ENCODE measurements at regions not wholly inside any gene's neighbourhood (a gene's known extent, or its start where the extent isn't known, plus 50 kb on each side); places are given as distances from the start of the nearest gene placed in this dataset.

DNA sequence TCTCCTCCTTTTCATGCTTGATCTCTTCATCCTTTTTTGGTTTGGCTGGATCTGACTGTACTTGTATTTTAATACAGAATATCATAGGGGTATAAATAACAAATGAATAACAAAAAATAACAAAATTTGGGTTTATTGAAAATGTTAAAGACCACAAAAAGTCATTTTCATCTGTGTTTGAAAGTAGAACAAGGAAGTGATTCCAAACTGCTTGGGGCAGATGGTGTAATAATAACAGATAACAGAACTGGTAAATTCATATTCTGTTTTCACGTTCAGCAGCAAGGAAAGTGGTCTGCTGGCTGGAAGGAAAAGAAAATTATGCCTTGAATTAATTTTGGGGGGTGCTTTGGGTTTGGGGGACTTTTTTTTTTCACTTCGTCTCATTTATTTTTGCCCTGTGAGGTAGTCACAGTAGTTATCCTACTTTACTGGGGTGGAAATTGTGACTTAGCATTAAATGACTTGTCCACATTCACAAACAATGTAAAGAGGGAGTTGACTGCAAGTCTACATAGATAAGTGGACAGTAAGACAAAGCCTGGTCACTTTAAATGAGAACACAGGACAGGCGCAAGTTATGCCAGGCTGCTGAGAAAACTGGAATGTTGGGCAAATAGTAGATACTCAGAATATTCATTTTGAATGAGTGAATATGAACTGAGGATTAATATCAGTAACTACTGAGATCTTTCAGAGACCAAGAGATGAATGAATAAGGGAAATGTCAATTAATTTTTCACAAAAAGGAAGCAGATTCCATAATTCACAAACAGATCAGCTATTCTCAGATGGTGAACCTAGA lies 193.9 kb upstream of the CITED2 start:
- Histone ChIP-seq H3K27ac (ENCODE audit: low read depth, low read length, poor library complexity, severe bottlenecking) (no peak overlapping the region), H3K4me2 (ENCODE audit: low read length) (no peak overlapping the region)

DNA sequence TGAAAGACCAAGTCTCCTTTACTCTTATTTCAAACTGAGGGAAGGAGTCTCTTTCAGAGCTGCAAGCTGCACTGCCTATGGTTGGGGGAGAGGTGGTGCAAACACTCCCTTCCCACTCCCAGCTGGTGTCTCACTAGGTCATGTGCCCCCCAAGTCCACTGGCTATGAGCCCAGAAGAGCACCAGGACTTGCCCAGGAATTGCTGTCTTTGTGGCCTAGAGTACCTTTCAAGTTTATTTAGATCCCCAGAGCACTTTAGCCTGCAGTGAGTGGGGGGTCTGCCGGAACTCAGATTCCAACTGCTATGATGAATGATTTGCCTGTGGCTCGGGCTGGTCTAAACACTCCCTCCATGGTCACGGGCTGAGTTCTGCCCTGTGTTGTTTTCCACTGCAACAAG lies 192.6 kb upstream of the CITED2 start:
- H3K79me2 ChIP-seq (ENCODE audit: insufficient read depth, low read length), result no peaks in the 10 kb centered on the region
- no peak overlapping the region for H3K27ac ChIP-seq (ENCODE audit: low read depth, low read length, poor library complexity, severe bottlenecking)
- no peaks in the 10 kb centered on the region for H3K36me3 ChIP-seq (ENCODE audit: insufficient read depth, low read length)
- H3K9me3 ChIP-seq (ENCODE audit: low read length), result no peaks in the 10 kb centered on the region
- H3K4me2 ChIP-seq (ENCODE audit: low read length), result no peak overlapping the region
- H2AFZ ChIP-seq (ENCODE audit: low read length), result no peak overlapping the region
- H3K27me3 ChIP-seq (ENCODE audit: insufficient read depth, low read length), result no peaks in the 10 kb centered on the region
- H3K4me1 ChIP-seq (ENCODE audit: insufficient read depth, low read length, severe bottlenecking), result no peaks in the 10 kb centered on the region
- no peaks in the 10 kb centered on the region for H3K9me2 ChIP-seq (ENCODE audit: low read depth, low read length)
- H3F3A ChIP-seq (ENCODE audit: insufficient read depth, low read length), result no peaks in the 10 kb centered on the region
- H4K20me1 ChIP-seq (ENCODE audit: insufficient read depth, low read length), result no peaks in the 10 kb centered on the region
- no peak overlapping the region for H3K4me3 ChIP-seq (ENCODE audit: low read depth, low read length, poor library complexity, severe bottlenecking)
- H3K9ac ChIP-seq (ENCODE audit: low read length), result no peak overlapping the region
- no peak for TF ChIP-seq EZH2 (IDR thresholded peaks at IDR 0.05; ENCODE audit: borderline replicate concordance, low read length)
- TF ChIP-seq, protein P1, sequence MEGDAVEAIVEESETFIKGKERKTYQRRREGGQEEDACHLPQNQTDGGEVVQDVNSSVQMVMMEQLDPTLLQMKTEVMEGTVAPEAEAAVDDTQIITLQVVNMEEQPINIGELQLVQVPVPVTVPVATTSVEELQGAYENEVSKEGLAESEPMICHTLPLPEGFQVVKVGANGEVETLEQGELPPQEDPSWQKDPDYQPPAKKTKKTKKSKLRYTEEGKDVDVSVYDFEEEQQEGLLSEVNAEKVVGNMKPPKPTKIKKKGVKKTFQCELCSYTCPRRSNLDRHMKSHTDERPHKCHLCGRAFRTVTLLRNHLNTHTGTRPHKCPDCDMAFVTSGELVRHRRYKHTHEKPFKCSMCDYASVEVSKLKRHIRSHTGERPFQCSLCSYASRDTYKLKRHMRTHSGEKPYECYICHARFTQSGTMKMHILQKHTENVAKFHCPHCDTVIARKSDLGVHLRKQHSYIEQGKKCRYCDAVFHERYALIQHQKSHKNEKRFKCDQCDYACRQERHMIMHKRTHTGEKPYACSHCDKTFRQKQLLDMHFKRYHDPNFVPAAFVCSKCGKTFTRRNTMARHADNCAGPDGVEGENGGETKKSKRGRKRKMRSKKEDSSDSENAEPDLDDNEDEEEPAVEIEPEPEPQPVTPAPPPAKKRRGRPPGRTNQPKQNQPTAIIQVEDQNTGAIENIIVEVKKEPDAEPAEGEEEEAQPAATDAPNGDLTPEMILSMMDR (IDR thresholded peaks at IDR 0.05; ENCODE audit: low read length), result no peak

More for the DNA sequence above, 193.9 kb upstream of the CITED2 start:
- Histone ChIP-seq H3K27me3 (ENCODE audit: insufficient read depth, low read length) (no peaks in the 10 kb centered on the region), H2AFZ (ENCODE audit: low read length) (no peak overlapping the region), H3K9me3 (ENCODE audit: low read length) (no peaks in the 10 kb centered on the region), H3K4me3 (ENCODE audit: low read depth, low read length, poor library complexity, severe bottlenecking) (no peak overlapping the region), H3F3A (ENCODE audit: insufficient read depth, low read length) (no peaks in the 10 kb centered on the region), H3K79me2 (ENCODE audit: insufficient read depth, low read length) (no peaks in the 10 kb centered on the region), H3K36me3 (ENCODE audit: insufficient read depth, low read length) (no peaks in the 10 kb centered on the region), H4K20me1 (ENCODE audit: insufficient read depth, low read length) (no peaks in the 10 kb centered on the region), H3K4me1 (ENCODE audit: insufficient read depth, low read length, severe bottlenecking) (no peaks in the 10 kb centered on the region), H3K9me2 (ENCODE audit: low read depth, low read length) (no peaks in the 10 kb centered on the region), H3K9ac (ENCODE audit: low read length) (no peak overlapping the region)
- TF ChIP-seq EZH2 (IDR thresholded peaks at IDR 0.05; ENCODE audit: borderline replicate concordance, low read length), result no peak
- TF ChIP-seq, protein P1 (IDR thresholded peaks at IDR 0.05; ENCODE audit: low read length), result no peak

DNA sequence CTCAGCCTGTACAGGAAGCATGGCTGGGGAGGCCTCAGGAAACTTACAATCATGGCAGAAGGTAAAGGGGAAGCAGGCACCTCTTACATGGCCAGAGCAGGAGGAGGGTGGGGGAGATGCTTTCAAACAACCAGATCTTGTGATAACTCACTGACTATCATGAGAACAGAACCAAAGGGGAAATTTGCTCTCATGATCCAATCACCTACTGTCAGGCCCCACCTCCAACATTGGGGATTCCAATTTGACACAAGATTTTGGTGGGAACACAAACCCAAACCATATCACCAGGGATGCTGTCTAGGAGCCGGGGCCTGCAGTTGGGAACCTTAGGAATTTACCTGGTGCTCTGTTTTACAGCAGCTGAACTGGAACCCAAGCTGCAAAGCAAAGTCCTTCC lies 191.1 kb upstream of the CITED2 start:
- Histone ChIP-seq H3K4me3 (ENCODE audit: low read depth, low read length, poor library complexity, severe bottlenecking) (no peak overlapping the region), H3K4me2 (ENCODE audit: low read length) (no peak overlapping the region), H3K9me2 (ENCODE audit: low read depth, low read length) (no peaks in the 10 kb centered on the region), H3K27ac (ENCODE audit: low read depth, low read length, poor library complexity, severe bottlenecking) (no peak overlapping the region), H3K4me1 (ENCODE audit: insufficient read depth, low read length, severe bottlenecking) (no peaks in the 10 kb centered on the region), H3K79me2 (ENCODE audit: insufficient read depth, low read length) (no peaks in the 10 kb centered on the region), H3K36me3 (ENCODE audit: insufficient read depth, low read length) (no peaks in the 10 kb centered on the region), H4K20me1 (ENCODE audit: insufficient read depth, low read length) (no peaks in the 10 kb centered on the region), H3K27me3 (ENCODE audit: insufficient read depth, low read length) (no peaks in the 10 kb centered on the region), H3K9ac (ENCODE audit: low read length) (no peak overlapping the region), H3K9me3 (ENCODE audit: low read length) (no peaks in the 10 kb centered on the region), H2AFZ (ENCODE audit: low read length) (no peak overlapping the region), H3F3A (ENCODE audit: insufficient read depth, low read length) (no peaks in the 10 kb centered on the region)
- TF ChIP-seq, protein P1 (IDR thresholded peaks at IDR 0.05; ENCODE audit: low read length), result no peak
- TF ChIP-seq EZH2 (IDR thresholded peaks at IDR 0.05; ENCODE audit: borderline replicate concordance, low read length), result no peak
